ENCODE measurements at regions not wholly inside any gene's neighbourhood (a gene's known extent, or its start where the extent isn't known, plus 50 kb on each side); places are given as distances from the start of the nearest gene placed in this dataset.

DNA sequence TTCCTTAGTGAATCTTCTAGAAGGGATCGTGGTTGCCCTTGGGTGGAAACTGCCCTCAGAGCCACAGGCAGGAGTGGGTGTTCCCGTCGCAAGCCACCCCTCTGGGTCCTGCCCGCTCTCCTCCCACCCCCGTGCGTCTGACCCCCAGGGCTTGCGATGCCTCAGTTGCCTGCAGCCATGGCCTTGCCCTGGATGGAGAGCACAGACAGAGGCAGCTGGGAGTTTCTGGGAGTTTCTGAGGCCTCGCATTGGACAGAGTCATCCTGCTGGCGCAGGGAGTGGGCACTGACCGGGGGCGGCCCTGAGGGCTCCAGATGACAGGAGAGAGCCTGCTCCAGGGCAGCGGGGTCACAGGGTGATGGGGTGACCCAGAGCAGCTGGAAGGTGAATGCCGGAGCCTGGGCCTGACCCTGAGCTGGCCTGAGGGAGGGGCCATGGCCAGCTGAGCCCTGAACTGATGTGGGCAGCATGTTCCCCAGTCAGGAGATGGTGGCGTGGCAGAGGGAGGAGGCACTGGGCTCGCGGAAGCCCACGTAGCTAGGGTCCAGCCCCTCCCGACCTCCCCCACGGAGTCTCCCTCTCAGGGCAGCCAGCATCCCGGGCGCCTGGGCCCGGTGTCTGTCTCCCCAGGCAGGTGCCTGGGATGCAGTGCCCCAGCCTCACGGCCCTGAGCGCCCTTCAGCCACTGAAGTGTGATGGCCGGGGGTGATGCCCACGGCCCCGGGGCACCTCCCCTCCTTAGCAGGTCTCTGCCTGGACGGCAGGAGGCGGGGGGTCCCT is 1236.2 kb downstream of the BRD1 start:
- TF ChIP-seq, protein P1, sequence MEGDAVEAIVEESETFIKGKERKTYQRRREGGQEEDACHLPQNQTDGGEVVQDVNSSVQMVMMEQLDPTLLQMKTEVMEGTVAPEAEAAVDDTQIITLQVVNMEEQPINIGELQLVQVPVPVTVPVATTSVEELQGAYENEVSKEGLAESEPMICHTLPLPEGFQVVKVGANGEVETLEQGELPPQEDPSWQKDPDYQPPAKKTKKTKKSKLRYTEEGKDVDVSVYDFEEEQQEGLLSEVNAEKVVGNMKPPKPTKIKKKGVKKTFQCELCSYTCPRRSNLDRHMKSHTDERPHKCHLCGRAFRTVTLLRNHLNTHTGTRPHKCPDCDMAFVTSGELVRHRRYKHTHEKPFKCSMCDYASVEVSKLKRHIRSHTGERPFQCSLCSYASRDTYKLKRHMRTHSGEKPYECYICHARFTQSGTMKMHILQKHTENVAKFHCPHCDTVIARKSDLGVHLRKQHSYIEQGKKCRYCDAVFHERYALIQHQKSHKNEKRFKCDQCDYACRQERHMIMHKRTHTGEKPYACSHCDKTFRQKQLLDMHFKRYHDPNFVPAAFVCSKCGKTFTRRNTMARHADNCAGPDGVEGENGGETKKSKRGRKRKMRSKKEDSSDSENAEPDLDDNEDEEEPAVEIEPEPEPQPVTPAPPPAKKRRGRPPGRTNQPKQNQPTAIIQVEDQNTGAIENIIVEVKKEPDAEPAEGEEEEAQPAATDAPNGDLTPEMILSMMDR (IDR thresholded peaks at IDR 0.05): no peak
- TF ChIP-seq EP300 (IDR thresholded peaks at IDR 0.05): no peak

All from tibial nerve (tissue), 4 donors.